Heart right ventricle (tissue), 16 donors: ENCODE measurements at regions not wholly inside any gene's neighbourhood (a gene's known extent, or its start where the extent isn't known, plus 50 kb on each side); places are given as distances from the start of the nearest gene placed in this dataset.

ENCODE experiments used
- ATAC-seq, 8 donors: fragments of 200-7000 bp; cut with Tn5 transposase; one replicate each; pipeline ENCODE4 v1.9.1; 2020; ENCODE audit warnings: mild to moderate bottlenecking in 8 of 8, moderate library complexity in 8 of 8, moderate number of reproducible peaks in 1 of 8
- DNase-seq, 2 donors: peaks; one replicate each; pipeline ENCODE4 v3.0.0-alpha.2; 2020
- H3K27ac ChIP-seq, 10 donors: fragments of 200-600 bp; sonication (generic) in 2 of 10; one replicate each; pipeline versions ENCODE4 v1.5.0 to v1.8.0; 2020 to 2022; ENCODE audit warnings: mild to moderate bottlenecking in 3 of 10
- H3K27me3 ChIP-seq, 7 donors: fragments of 200-600 bp; one replicate each; pipeline ENCODE4 v1.8.0; 2021 to 2022; ENCODE audit warnings: mild to moderate bottlenecking in 2 of 7
- H3K36me3 ChIP-seq, 9 donors: fragments of 200-600 bp; sonication (generic) in 1 of 9; one replicate each; pipeline versions ENCODE4 v1.5.0 to v1.8.0; 2020 to 2022; ENCODE audit warnings: mild to moderate bottlenecking in 2 of 9
- H3K4me1 ChIP-seq, 9 donors: fragments of 200-600 bp; sonication (generic) in 1 of 9; one replicate each; pipeline versions ENCODE4 v1.5.0 to v1.8.0; 2020 to 2022; ENCODE audit warnings: mild to moderate bottlenecking in 4 of 9
- H3K4me3 ChIP-seq, 10 donors: fragments of 200-600 bp; sonication (generic) in 2 of 10; one replicate each; pipeline versions ENCODE4 v1.5.0 to v1.8.0; 2020 to 2022; ENCODE audit warnings: mild to moderate bottlenecking in 7 of 10, moderate library complexity in 2 of 10
- H3K9me3 ChIP-seq, 11 donors: fragments of 200-600 bp in 10 of 11; sonication (generic) in 2 of 11; one replicate each; pipeline versions ENCODE4 v1.5.0 to v1.8.0; 2013 to 2022; ENCODE audit warnings: mild to moderate bottlenecking in 2 of 11, control low read depth in 1 of 11, moderate library complexity in 1 of 11
- WGBS, 2 donors: extraction: QIAGEN DNeasy Blood & Tissue Kit; methylation state at CpG; one replicate each; pipeline ENCODE4 v1.1.7; 2013; ENCODE audit warnings: inconsistent platforms in 1 of 2; 5-methylcytosine and 5-hydroxymethylcytosine counted together
- intact Hi-C, 10 donors: fragments of 100-400 bp; cut with DNase I; formaldehyde crosslinking; loops; one replicate each; pipeline versions ENCODE4 v1.11.1 to v1.14.2; 2022
- TF ChIP-seq, protein P1 (sequence below), 9 donors: fragments of 200-600 bp; sonication (generic) in 2 of 9; IDR thresholded peaks; one replicate each; pipeline versions ENCODE4 v1.5.0 to v1.8.0; 2021 to 2022; ENCODE audit warnings: antibody characterized with exemption in 9 of 9, mild to moderate bottlenecking in 5 of 9, moderate library complexity in 1 of 9
- donor health status: Arrhythmogenic right ventricular cardiomyopathy.
- donor health status: ischemic (EF 13 %, LVEDD 7.1; RV severe dilation, severe dysfunction).
- donor health status: healthy with polysubstance abuse.
- donor health status: DM: no; HTN: yes; CAD: no.
- donor health status: DM: no; HTN: no; CAD: no.
- donor health status: ischemic (EF 25% LVEDD 6.9; RV normal size, moderate dysfunction).
- donor health status: ischemic (EF 25% LVEDD 5.7; RV mildly dilated, moderate dysfunction).
- donor health status: healthy.
- donor health status: DM: yes; HTN: yes; CAD: no.
- donor health status: Ischemic cardiomyopathy.
- donor health status: ischemic (EF 35%, LVEDD 5.7; RV mildly dilated, moderate dysfunction).
- donor health status: nonischemic (EF 11% LVEDD 7.7; RV severe dilation, severe dysfunction).
- donor health status: DM: yes; HTN: yes; CAD: no.
- donor health status: PGD.
- donor health status: ischemic (EF 29% LVEDD 5.4; RV normal size, mild dysfunction).
- donor health status: nonischemic (EF 23%, LVEDD 6.1; RV moderate dilation, normal function).

- no peaks in the 10 kb centered on the region for H3K4me1 ChIP-seq
- intact Hi-C loops: no loop called here
- DNase-seq: no peak
- no peaks in the 10 kb centered on the region for H3K27me3 ChIP-seq
- TF ChIP-seq, protein P1, sequence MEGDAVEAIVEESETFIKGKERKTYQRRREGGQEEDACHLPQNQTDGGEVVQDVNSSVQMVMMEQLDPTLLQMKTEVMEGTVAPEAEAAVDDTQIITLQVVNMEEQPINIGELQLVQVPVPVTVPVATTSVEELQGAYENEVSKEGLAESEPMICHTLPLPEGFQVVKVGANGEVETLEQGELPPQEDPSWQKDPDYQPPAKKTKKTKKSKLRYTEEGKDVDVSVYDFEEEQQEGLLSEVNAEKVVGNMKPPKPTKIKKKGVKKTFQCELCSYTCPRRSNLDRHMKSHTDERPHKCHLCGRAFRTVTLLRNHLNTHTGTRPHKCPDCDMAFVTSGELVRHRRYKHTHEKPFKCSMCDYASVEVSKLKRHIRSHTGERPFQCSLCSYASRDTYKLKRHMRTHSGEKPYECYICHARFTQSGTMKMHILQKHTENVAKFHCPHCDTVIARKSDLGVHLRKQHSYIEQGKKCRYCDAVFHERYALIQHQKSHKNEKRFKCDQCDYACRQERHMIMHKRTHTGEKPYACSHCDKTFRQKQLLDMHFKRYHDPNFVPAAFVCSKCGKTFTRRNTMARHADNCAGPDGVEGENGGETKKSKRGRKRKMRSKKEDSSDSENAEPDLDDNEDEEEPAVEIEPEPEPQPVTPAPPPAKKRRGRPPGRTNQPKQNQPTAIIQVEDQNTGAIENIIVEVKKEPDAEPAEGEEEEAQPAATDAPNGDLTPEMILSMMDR (IDR thresholded peaks at IDR 0.05): no peak
- H3K36me3 ChIP-seq: no peaks in the 10 kb centered on the region
- WGBS, 2 donors: 69 to 73% methylated on average over 5 of the region's 5 CpGs
- H3K27ac ChIP-seq: no peak overlapping the region
- ATAC-seq: no peak
- H3K9me3 ChIP-seq: no peaks in the 10 kb centered on the region
- no peak overlapping the region for H3K4me3 ChIP-seq
Observed at GRCh38 chr10:28761084-28761846, 83.9 kb downstream of the BAMBI start.

DNA sequence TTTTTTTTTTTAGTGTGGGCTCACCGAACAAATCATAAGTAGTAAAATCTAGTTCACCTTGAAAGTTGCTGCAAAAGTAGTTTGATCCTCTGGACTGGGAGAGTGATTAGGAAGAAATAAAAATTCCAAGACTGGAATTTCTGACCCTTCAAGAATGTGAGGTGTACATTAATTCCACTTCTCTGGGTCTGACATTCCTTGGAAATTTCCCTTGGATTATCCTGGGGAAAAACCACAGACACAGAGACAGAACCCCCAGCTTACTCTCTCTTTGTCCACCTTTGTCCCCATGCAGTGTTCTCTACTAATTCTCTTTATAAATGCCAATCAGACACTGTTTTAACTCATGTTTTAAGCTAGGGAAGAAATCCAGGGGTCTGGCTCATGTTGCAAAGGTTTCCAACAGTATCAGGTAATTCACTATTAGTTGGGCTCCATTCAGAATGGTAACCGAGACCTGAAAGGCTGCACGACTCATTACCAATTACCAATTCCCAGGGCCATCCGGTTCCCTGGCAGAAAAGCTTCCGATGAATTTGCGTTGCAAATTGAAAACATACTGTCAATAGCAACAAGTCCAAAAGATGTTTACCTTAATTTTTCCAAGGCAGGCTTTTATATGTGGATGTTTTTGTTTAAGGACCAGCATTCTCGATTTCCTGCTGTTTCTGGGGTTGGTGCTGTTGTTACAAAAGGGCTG lies 86.3 kb downstream of the BAMBI start:
- no peak for DNase-seq
- Histone ChIP-seq H3K36me3 (no peaks in the 10 kb centered on the region), H3K4me3 (no peak overlapping the region), H3K27ac (no peak overlapping the region), H3K9me3 (no peaks in the 10 kb centered on the region), H3K4me1 (no peaks in the 10 kb centered on the region), H3K27me3 (no peaks in the 10 kb centered on the region)
- intact Hi-C loops: no loop called here
- WGBS, 2 donors: 76 to 77% methylated on average over 7 of the region's 7 CpGs
- TF ChIP-seq, protein P1 (IDR thresholded peaks at IDR 0.05): no peak
- no peak for ATAC-seq

DNA sequence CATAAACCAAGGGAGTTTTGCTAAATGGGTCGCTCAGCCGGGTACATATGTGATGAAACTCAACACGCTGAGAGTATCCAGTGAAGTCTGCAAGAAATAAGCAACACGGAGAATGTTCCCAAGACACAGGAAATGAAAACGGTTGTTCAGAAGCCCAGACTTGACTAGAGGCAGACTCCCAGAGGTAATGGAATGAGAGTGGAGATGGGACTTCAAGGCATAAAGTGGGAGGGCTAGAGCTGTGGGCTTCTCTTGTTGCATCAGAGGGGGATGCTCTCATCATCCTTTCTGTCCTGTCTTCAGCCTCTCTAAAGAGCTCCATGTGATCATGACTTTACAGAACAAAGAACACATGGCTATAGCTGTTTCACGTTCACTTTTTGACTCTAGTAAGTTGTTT lies 88.3 kb downstream of the BAMBI start:
- intact Hi-C loops: no loop called here
- TF ChIP-seq, protein P1 (IDR thresholded peaks at IDR 0.05): no peak

GRCh38 chr10:28768227-28768626 lies 90.9 kb downstream of the BAMBI start:
- Histone ChIP-seq H3K36me3 (no peaks in the 10 kb centered on the region), H3K4me1 (no peaks in the 10 kb centered on the region), H3K27me3 (no peaks in the 10 kb centered on the region), H3K27ac (no peak overlapping the region), H3K4me3 (no peak overlapping the region), H3K9me3 (no peaks in the 10 kb centered on the region)
- TF ChIP-seq, protein P1 (IDR thresholded peaks at IDR 0.05): no peak
- 90 to 94% methylated on average over 10 of the region's 10 CpGs for WGBS, 2 donors
- ATAC-seq (no peak), DNase-seq (no peak)
- intact Hi-C loops: no loop called here

More for the DNA sequence above, 88.3 kb downstream of the BAMBI start:
- DNase-seq (no peak), ATAC-seq (no peak)
- no peak overlapping the region for H3K27ac ChIP-seq
- H3K4me3 ChIP-seq: no peak overlapping the region
- no peaks in the 10 kb centered on the region for H3K36me3 ChIP-seq
- 68 to 70% methylated on average over 6 of the region's 6 CpGs for WGBS, 2 donors
- H3K9me3 ChIP-seq: no peaks in the 10 kb centered on the region
- H3K27me3 ChIP-seq: no peaks in the 10 kb centered on the region
- H3K4me1 ChIP-seq: no peaks in the 10 kb centered on the region
